GM20431 (cell line): ENCODE measurements at regions not wholly inside any gene's neighbourhood (a gene's known extent, or its start where the extent isn't known, plus 50 kb on each side); places are given as distances from the start of the nearest gene placed in this dataset.

Experiments used
- in situ Hi-C: fragments of 300-500 bp; cut with MseI, MboI; formaldehyde crosslinking; loops from one replicate; pipeline ENCODE4 v1.15.0; 2020; ENCODE audit warnings: low sequenced_read_pairs; ENCODE audit not compliant: unreplicated experiment

- in situ Hi-C loops, result no loop called here
These were observed 552.2 kb upstream of the SUCLG2 start for GRCh38 chr3:68206524-68207117.

- in situ Hi-C loops, result no loop called here
These were observed 532.3 kb upstream of the SUCLG2 start for GRCh38 chr3:68186733-68187132.

DNA sequence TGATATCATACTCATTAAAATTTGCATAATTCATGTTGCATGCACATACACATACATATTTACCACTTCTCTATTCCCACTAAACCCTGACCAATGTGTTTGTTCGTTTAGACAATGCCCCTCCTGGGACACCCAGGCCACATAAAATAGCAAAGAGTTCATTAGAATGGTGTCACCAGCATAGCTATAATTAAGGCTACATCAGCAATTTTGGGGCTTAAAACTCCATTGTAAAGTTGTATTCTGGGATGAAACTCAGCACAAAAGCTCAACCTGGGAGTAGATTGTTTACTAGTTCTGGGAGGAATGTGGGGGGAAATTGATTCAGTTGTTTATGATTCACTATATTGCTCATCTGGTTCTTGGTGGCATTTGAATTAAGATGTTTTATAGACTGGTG is 522.2 kb upstream of the SUCLG2 start:
- in situ Hi-C loops, result no loop called here

GRCh38 chr3:68173012-68173634 is 518.7 kb upstream of the SUCLG2 start:
- in situ Hi-C loops, result no loop called here

DNA sequence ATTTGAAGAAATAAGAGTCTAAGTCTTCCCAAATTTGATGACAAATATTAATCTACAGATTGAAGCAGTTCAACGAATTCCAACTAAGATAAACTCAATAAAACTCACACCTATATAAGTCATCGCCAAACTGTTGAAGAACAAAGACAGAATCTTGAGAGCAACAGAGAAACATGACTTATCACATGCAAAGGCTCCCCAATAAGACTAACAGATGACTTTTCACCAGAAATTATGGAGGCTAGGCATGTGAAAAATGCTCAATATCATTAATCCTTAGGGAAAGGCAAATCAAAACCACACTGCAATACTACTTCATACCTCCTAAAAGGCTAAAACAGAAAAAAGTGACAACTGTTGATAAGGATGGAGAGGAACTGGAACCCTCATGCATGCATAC is 517.6 kb upstream of the SUCLG2 start:
- in situ Hi-C loops, result no loop called here

DNA sequence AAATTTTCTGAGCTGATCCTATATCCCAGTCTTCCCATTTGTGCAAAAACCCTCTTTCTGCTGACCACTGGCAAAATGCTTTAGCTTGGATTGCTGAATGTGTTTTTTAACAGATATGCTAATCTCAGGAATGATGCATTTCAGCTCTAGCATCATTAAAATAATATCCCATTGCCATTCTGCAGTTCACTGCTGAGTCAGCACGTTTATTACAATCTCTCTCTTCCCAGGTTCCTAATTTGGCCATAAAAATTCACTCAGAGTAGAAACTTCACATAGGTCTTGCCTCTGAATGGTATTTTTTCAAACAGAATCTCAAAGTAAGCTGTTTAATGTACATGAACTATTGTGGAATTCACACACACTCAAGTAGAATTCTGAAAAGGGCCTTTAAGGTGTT is 509.6 kb upstream of the SUCLG2 start:
- in situ Hi-C loops, result no loop called here

GRCh38 chr3:68163062-68163461 is 508.6 kb upstream of the SUCLG2 start:
- in situ Hi-C loops, result no loop called here

DNA sequence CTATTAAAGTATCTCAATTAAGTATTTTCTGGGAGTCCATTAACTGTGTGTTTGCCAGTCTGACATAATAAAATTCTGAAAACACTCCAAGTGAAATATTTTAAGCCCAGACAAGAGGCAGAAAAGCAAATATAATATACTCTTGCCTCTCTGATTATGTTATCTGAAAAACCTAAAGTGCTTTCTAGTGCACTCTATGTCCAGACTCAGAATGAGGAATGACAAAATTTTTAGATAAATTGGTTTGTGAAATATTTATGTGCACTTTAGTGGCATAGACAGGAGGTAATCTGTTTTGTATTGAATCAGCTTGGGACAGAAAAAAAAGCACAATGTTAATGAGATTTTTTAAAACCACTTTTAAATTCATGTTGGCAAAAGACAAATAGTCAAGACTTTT is 508.2 kb upstream of the SUCLG2 start:
- in situ Hi-C loops, result no loop called here

DNA sequence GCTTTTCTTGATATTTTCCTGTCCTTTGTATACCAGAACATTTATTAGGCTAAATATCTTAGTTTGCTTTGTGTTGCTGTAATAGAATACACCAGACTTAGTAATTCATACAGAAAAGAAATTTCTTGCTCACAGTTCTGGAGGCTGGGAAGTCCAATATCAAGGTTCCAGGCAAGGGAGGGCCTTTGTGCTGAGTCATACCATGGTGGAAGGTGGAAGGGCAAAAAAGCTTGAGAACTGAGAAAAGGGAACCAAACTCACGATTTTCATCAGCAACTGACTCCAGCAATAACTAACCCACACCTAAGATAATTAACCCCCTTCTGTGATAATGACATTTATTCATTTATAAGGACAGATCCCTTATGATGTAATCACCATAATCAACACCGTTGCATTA is 496.9 kb upstream of the SUCLG2 start:
- in situ Hi-C loops, result no loop called here

DNA sequence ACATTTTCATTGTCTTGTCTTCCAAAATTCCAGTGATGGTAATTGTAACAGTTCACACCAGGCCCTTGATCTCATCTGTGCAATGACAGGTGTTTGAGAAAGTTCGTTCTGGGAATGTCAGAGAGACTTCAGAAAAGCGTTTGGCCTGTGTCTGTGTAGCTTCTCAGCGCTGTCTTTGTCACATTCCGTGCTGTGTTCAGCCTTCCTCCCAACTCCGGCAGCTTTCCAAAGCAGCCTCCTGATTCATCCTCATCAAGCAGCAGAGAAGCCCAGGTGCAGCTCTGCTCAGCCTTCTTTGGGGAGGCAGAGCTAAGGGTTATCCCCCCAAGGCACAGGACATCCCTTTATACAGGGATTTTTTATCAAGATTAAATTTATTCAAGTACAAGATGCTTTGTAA is 494.0 kb upstream of the SUCLG2 start:
- in situ Hi-C loops, result no loop called here

GRCh38 chr3:68142441-68142840 is 488.0 kb upstream of the SUCLG2 start:
- in situ Hi-C loops, result no loop called here

GRCh38 chr3:68139897-68140296 is 485.5 kb upstream of the SUCLG2 start:
- in situ Hi-C loops, result no loop called here

GRCh38 chr3:68136411-68136810 is 482.0 kb upstream of the SUCLG2 start:
- in situ Hi-C loops, result no loop called here

- in situ Hi-C loops, result no loop called here
These were observed 480.7 kb upstream of the SUCLG2 start for GRCh38 chr3:68135067-68135466.

- in situ Hi-C loops, result no loop called here
These were observed 474.7 kb upstream of the SUCLG2 start for GRCh38 chr3:68129065-68129464.

GRCh38 chr3:68123231-68123630 is 468.8 kb upstream of the SUCLG2 start:
- in situ Hi-C loops, result no loop called here

GRCh38 chr3:68121287-68121686 is 466.9 kb upstream of the SUCLG2 start:
- in situ Hi-C loops, result no loop called here

DNA sequence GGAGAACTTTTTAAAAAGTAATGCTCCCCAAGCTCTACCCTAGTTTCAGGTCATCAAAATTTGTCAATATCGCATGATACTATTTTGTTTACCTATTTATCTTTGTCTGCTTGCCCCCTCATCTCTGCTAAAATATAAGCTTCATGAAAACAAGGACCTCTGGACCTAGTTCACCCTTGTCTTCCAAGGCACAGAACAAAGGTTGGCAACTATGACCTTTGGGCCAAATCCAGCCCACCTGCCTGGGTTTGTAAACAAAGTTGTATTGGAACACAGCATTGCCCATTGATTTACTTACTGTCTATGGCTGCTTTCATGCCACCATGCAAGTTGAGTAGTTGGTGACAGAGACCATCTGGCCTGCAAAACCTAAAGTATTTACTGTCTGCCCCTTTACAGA is 462.2 kb upstream of the SUCLG2 start:
- in situ Hi-C loops, result no loop called here

DNA sequence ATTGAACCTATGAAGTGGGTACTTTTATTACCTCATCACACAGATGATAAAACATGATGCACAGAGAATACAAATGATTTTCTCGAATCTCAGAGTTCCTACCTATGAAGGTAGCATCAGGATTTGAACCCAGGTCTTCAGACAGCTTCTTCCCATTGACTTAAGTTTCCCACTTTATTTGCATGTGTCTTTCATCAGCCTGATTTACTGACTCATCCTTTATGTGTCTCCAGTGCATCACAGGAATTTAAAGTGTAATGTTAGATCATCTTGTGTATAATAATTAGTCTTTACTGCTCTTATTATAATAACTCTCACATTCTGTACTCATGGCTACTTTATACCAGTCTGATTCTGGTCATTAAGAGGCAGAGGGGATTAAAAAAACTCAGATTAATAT is 449.4 kb upstream of the SUCLG2 start:
- in situ Hi-C loops, result no loop called here

DNA sequence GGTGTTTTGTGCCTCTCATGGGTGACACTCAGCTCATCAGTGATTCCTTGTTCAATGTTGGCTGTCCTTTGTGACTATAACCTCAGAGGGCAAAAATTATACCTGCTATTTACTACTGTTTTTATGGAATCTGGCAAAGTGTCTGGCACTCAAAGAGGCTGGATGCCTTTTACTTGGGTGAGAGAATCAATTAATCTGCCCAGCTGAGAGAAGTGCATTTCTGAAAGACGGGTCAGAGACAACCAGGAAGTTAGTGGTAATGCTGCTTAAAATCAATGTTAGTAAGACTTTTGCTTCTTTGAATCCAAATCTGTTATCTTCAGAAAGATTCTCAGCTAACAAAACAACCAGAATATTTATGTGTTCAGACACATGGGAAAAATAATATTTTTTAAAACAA is 436.2 kb upstream of the SUCLG2 start:
- in situ Hi-C loops, result no loop called here

DNA sequence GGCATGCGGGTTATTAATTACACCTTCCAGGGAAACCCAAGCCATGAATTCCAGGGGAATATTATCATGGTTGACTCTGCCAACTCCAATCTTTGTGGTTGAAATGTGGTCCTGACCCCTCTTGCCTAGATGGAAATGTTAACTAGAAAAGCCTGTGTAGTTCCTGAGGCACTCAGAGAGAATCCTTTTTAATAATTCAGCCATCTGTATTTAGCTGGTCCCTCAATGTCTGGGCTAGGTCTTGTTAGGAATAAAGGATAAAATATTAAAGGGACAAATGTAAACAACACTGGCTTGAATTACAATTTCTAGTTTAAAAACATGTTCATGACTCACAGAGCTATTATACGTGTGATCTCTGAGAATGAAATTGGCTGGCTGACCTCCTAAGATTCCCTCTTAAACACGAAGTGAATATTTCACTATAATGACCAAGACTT is 435.2 kb upstream of the SUCLG2 start:
- in situ Hi-C loops, result no loop called here

GRCh38 chr3:68088636-68089035 is 434.2 kb upstream of the SUCLG2 start:
- in situ Hi-C loops, result no loop called here
